ENCODE measurements at regions not wholly inside any gene's neighbourhood (a gene's known extent, or its start where the extent isn't known, plus 50 kb on each side); places are given as distances from the start of the nearest gene placed in this dataset.

DNA sequence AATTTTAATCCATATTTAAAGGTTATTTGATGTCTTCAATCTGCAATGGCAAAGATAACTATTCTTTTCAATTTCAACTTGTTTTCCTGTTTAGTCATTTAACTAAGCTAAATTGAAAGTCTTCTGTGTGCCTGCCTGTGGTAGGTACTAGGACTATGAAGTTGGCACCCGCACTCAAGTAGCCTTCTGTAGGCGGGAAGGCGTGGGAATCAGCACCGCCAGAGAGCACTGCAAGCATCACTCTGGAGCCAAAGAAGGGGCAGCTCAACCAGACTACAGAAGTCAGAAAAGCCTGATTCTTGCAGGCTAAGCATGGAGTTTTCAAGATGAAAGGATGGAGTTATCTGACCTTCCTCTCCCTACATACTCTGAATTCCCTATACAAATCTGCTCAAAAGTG is 269.0 kb upstream of the PHF14 start:
- TF ChIP-seq, protein P1, sequence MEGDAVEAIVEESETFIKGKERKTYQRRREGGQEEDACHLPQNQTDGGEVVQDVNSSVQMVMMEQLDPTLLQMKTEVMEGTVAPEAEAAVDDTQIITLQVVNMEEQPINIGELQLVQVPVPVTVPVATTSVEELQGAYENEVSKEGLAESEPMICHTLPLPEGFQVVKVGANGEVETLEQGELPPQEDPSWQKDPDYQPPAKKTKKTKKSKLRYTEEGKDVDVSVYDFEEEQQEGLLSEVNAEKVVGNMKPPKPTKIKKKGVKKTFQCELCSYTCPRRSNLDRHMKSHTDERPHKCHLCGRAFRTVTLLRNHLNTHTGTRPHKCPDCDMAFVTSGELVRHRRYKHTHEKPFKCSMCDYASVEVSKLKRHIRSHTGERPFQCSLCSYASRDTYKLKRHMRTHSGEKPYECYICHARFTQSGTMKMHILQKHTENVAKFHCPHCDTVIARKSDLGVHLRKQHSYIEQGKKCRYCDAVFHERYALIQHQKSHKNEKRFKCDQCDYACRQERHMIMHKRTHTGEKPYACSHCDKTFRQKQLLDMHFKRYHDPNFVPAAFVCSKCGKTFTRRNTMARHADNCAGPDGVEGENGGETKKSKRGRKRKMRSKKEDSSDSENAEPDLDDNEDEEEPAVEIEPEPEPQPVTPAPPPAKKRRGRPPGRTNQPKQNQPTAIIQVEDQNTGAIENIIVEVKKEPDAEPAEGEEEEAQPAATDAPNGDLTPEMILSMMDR (IDR thresholded peaks at IDR 0.05; ENCODE audit: insufficient read depth, low read length, poor library complexity, severe bottlenecking): no peak
- no peak for TF ChIP-seq EZH2phosphoT487 (conservative IDR thresholded peaks at IDR 0.05; ENCODE audit: low read length)
